GM23338 (cell line): ENCODE measurements at regions not wholly inside any gene's neighbourhood (a gene's known extent, or its start where the extent isn't known, plus 50 kb on each side); places are given as distances from the start of the nearest gene placed in this dataset.
A peak's percentile ranks its signal among the peaks of the same experiment; 100 is the strongest.

Experiments
- ATAC-seq: fragments of 200-7000 bp; cut with Tn5 transposase; 3 replicates; pipeline ENCODE4 v1.9.1; 2020
- DNase-seq: peaks from one replicate; pipeline ENCODE4 v3.0.0-alpha.2; 2015; ENCODE audit warnings: low spot score
- H2AFZ ChIP-seq: fragments of 200-600 bp; sonication (generic); 2 replicates; pipeline ENCODE4 v1.8.0; 2016; ENCODE audit warnings: antibody characterized with exemption, mild to moderate bottlenecking, moderate library complexity
- H3F3A ChIP-seq: fragments of 200-600 bp; sonication (generic); replicated peaks from 2 replicates; pipeline ENCODE4 v1.8.0; 2017; ENCODE audit warnings: antibody characterized with exemption, mixed run types, low read depth
- H3K27ac ChIP-seq: fragments of 200-600 bp; sonication (generic); 2 replicates; pipeline ENCODE4 v1.6.1; 2016; ENCODE audit warnings: low read depth
- H3K27me3 ChIP-seq: fragments of 200-600 bp; sonication (generic); 2 replicates; pipeline ENCODE4 v1.8.0; 2016; ENCODE audit warnings: mild to moderate bottlenecking, mixed run types, moderate library complexity; ENCODE audit not compliant: insufficient read depth
- H3K36me3 ChIP-seq: fragments of 200-600 bp; sonication (generic); 2 replicates; pipeline ENCODE4 v1.8.0; 2016; ENCODE audit warnings: mild to moderate bottlenecking; ENCODE audit not compliant: insufficient read depth
- H3K4me1 ChIP-seq: fragments of 200-600 bp; sonication (generic); 2 replicates; pipeline ENCODE4 v1.8.0; 2016; ENCODE audit warnings: mild to moderate bottlenecking, moderate library complexity; ENCODE audit not compliant: insufficient read depth
- H3K4me2 ChIP-seq: fragments of 200-600 bp; sonication (generic); 2 replicates; pipeline ENCODE4 v1.7.1; 2017; ENCODE audit warnings: mixed run types
- H3K4me3 ChIP-seq: fragments of 200-600 bp; sonication (generic); 2 replicates; pipeline ENCODE4 v1.6.1; 2016; ENCODE audit warnings: mixed run types
- H3K79me2 ChIP-seq: fragments of 200-600 bp; sonication (generic); replicated peaks from 2 replicates; pipeline ENCODE4 v1.8.0; 2017; ENCODE audit warnings: mild to moderate bottlenecking; ENCODE audit not compliant: insufficient read depth
- H3K9me2 ChIP-seq: fragments of 200-600 bp; sonication (generic); 2 replicates; pipeline ENCODE4 v1.8.0; 2017; ENCODE audit not compliant: insufficient read depth
- H4K20me1 ChIP-seq: fragments of 200-600 bp; sonication (generic); replicated peaks from 2 replicates; pipeline ENCODE4 v1.8.0; 2017; ENCODE audit warnings: mild to moderate bottlenecking; ENCODE audit not compliant: insufficient read depth
- H3K27ac Mint-ChIP-seq: 2 replicates; pipeline ENCODE4 v1.8.0; 2020; ENCODE audit warnings: inconsistent platforms, mild to moderate bottlenecking, moderate library complexity, mixed read lengths
- H3K27me3 Mint-ChIP-seq: 3 replicates; pipeline ENCODE4 v1.8.0; 2022; ENCODE audit warnings: low read depth, mild to moderate bottlenecking, moderate library complexity, mixed read lengths, inconsistent platforms; ENCODE audit not compliant: insufficient read depth, poor library complexity
- H3K36me3 Mint-ChIP-seq: 3 replicates; pipeline ENCODE4 v1.8.0; 2021; ENCODE audit warnings: low read depth, mild to moderate bottlenecking, inconsistent platforms, moderate library complexity, mixed read lengths
- H3K4me1 Mint-ChIP-seq: 3 replicates; pipeline ENCODE4 v1.8.0; 2020; ENCODE audit warnings: mild to moderate bottlenecking, inconsistent platforms, mixed read lengths
- H3K4me3 Mint-ChIP-seq: 3 replicates; pipeline ENCODE4 v1.8.0; 2021; ENCODE audit warnings: moderate library complexity, mild to moderate bottlenecking, inconsistent platforms, mixed read lengths
- H3K9me3 Mint-ChIP-seq: 3 replicates; pipeline ENCODE4 v1.8.0; 2020; ENCODE audit warnings: moderate library complexity, mild to moderate bottlenecking, inconsistent platforms, mixed read lengths
- CREB1 ChIP-seq: fragments of 250-450 bp; sonication (Bioruptor Pico); IDR thresholded peaks from 2 replicates; pipeline ENCODE4 v1.5.0; 2020; ENCODE audit warnings: low read depth, mild to moderate bottlenecking, moderate library complexity
- CTCF ChIP-seq, 2 experiments: fragments of 200-600 bp in 1 of 2; sonication (generic) in 1 of 2; conservative IDR thresholded peaks; 2 replicates each; pipeline versions ENCODE4 v1.5.1 to v1.6.1; 2016 to 2017; ENCODE audit warnings: antibody characterized with exemption in 2 of 2, low read depth in 2 of 2, mild to moderate bottlenecking in 2 of 2, moderate library complexity in 1 of 2
- ETS1 ChIP-seq: IDR thresholded peaks from 2 replicates; pipeline ENCODE4 v1.6.1; 2016; ENCODE audit warnings: antibody characterized with exemption
- EZH2 ChIP-seq: fragments of 200-600 bp; sonication (generic); IDR thresholded peaks from one replicate; pipeline ENCODE4 v1.8.0; 2017; ENCODE audit warnings: antibody characterized with exemption, mild to moderate bottlenecking, low read depth; ENCODE audit not compliant: unreplicated experiment
- EZH2phosphoT487 ChIP-seq: fragments of 200-600 bp; sonication (generic); IDR thresholded peaks from one replicate; pipeline ENCODE4 v1.8.1; 2018; ENCODE audit warnings: antibody characterized with exemption; ENCODE audit not compliant: unreplicated experiment
- JUNB ChIP-seq: IDR thresholded peaks from one replicate; pipeline ENCODE4 v1.6.1; 2016; ENCODE audit warnings: antibody characterized with exemption; ENCODE audit not compliant: unreplicated experiment
- NANOG ChIP-seq: IDR thresholded peaks from 2 replicates; pipeline ENCODE4 v1.6.1; 2016; ENCODE audit warnings: antibody characterized with exemption, borderline replicate concordance
- POLR2AphosphoS5 ChIP-seq: IDR thresholded peaks from 2 replicates; pipeline ENCODE4 v1.6.1; 2016; ENCODE audit warnings: antibody characterized with exemption, low read depth
- REST ChIP-seq: IDR thresholded peaks from one replicate; pipeline ENCODE4 v1.6.1; 2018; ENCODE audit warnings: antibody characterized with exemption; ENCODE audit not compliant: unreplicated experiment
- STAT1 ChIP-seq: IDR thresholded peaks from one replicate; pipeline ENCODE4 v1.6.1; 2016; ENCODE audit warnings: antibody characterized with exemption; ENCODE audit not compliant: unreplicated experiment
- ZNF114 ChIP-seq: fragments of 250-450 bp; sonication (Bioruptor Pico); IDR thresholded peaks from 2 replicates; pipeline ENCODE4 v1.5.0; 2020; ENCODE audit warnings: mild to moderate bottlenecking, moderate library complexity
- ZNF331 ChIP-seq: fragments of 250-450 bp; sonication (Bioruptor Pico); IDR thresholded peaks from 2 replicates; pipeline ENCODE4 v1.5.0; 2020; ENCODE audit warnings: low read depth, mild to moderate bottlenecking, moderate library complexity

- Mint-ChIP-seq H3K4me3 (no peak overlapping the region), H3K9me3 (no peaks in the 10 kb centered on the region; the same call in 2 of the 3 replicates), H3K27me3 (no peaks in the 10 kb centered on the region), H3K27ac (no peak overlapping the region), H3K4me1 (peaks cover 12% of the 10 kb centered on the region), H3K36me3 (no peaks in the 10 kb centered on the region; the same call in 2 of the 3 replicates)
- Histone ChIP-seq H3K27me3 (no peaks in the 10 kb centered on the region), H3K36me3 (no peaks in the 10 kb centered on the region), H4K20me1 (no peaks in the 10 kb centered on the region), H3K27ac (no peak overlapping the region), H3K79me2 (no peaks in the 10 kb centered on the region), H3F3A (no peaks in the 10 kb centered on the region), H3K4me1 (no peaks in the 10 kb centered on the region), H2AFZ (no peak overlapping the region), H3K4me2 (no peak overlapping the region), H3K9me2 (peaks cover 12% of the 10 kb centered on the region), H3K4me3 (no peak overlapping the region)
- no peak for ATAC-seq
- DNase-seq: no peak
- no peak for TF ChIP-seq CTCF (conservative IDR thresholded peaks at IDR 0.05; ENCODE audit: low read depth in 2 of 2)
These were observed 513.2 kb upstream of the WWC1 start for GRCh38 chr5:167778228-167778627.

GRCh38 chr5:167779644-167780043 lies 511.8 kb upstream of the WWC1 start:
- H4K20me1 ChIP-seq: no peaks in the 10 kb centered on the region
- no peaks in the 10 kb centered on the region for H3K27me3 ChIP-seq
- Mint-ChIP-seq H3K27ac (0 out of 2 replicates have a peak overlapping the region, but pooled peaks have one; percentile 23), H3K4me1 (peaks cover 14% of the 10 kb centered on the region), H3K36me3 (no peaks in the 10 kb centered on the region; the same call in 2 of the 3 replicates), H3K4me3 (no peak overlapping the region), H3K27me3 (no peaks in the 10 kb centered on the region), H3K9me3 (no peaks in the 10 kb centered on the region; the same call in 2 of the 3 replicates)
- no peaks in the 10 kb centered on the region for H3K36me3 ChIP-seq
- H3K27ac ChIP-seq: no peak overlapping the region
- DNase-seq (no peak), ATAC-seq (no peak)
- H3F3A ChIP-seq: no peaks in the 10 kb centered on the region
- H3K4me2 ChIP-seq: no peak overlapping the region
- H3K4me1 ChIP-seq: no peaks in the 10 kb centered on the region
- H3K4me3 ChIP-seq: no peak overlapping the region
- H3K9me2 ChIP-seq: peaks cover 7% of the 10 kb centered on the region
- no peak overlapping the region for H2AFZ ChIP-seq
- no peaks in the 10 kb centered on the region for H3K79me2 ChIP-seq
- TF ChIP-seq EZH2 (no peak), JUNB (no peak), REST (no peak), POLR2AphosphoS5 (no peak), CREB1 (CRISPR knock-in tag) (no peak), ZNF331 (CRISPR knock-in tag) (no peak), EZH2phosphoT487 (no peak), CTCF (conservative IDR thresholded peaks at IDR 0.05; ENCODE audit: low read depth in 2 of 2) (no peak), ETS1 (no peak), ZNF114 (CRISPR knock-in tag) (no peak), STAT1 (no peak), NANOG (no peak)
